Testis (tissue), 2 donors: ENCODE measurements at regions not wholly inside any gene's neighbourhood (a gene's known extent, or its start where the extent isn't known, plus 50 kb on each side); places are given as distances from the start of the nearest gene placed in this dataset.

Experiments used
- CTCF ChIP-seq, 3 experiments: fragments of 450-650 bp in 2 of 3; fragments of 200-600 bp in 1 of 3; sonication (generic) in 1 of 3; IDR thresholded peaks; one replicate each; pipeline ENCODE4 v1.5.1; 2016 to 2019; ENCODE audit warnings: antibody characterized with exemption in 3 of 3, mild to moderate bottlenecking in 2 of 3, moderate library complexity in 1 of 3
- POLR2A ChIP-seq: fragments of 450-650 bp; IDR thresholded peaks from one replicate; pipeline ENCODE4 v1.6.1; 2017; ENCODE audit warnings: antibody characterized with exemption, mild to moderate bottlenecking, moderate library complexity

DNA sequence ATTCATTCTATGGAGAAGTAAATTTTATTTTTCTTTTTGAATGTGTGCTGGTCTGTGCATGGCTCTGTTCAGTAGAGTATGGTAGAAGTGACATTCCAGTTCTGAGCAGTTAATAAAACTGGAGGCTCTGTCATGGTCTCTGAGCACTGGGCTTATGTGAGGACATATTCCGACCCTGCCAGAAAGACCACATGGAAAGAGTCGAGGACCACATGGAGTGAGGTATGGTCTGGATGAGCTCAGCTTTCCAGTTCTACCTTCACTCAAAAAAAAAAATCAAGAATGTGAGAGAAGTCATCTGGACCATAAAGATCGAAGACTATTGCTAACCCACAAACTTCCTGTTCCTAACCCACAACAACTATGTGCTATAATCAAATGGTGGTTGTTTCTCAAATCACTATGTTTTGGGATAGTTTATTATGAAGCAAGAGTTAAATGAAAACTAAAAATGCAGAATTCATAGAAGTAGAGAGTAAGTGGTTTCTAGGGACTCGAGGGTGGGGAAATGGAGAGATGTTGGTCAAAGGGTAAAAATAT, 534.2 kb upstream of the ANO5 start:
- TF ChIP-seq CTCF (IDR thresholded peaks at IDR 0.05) = no peak
- no peak for TF ChIP-seq POLR2A
